Thyroid gland (tissue), 4 donors: ENCODE measurements at regions not wholly inside any gene's neighbourhood (a gene's known extent, or its start where the extent isn't known, plus 50 kb on each side); places are given as distances from the start of the nearest gene placed in this dataset.

ENCODE experiments used
- POLR2A ChIP-seq, 2 donors: fragments of 450-650 bp; IDR thresholded peaks; one replicate each; pipeline ENCODE4 v1.6.1; 2017; ENCODE audit warnings: antibody characterized with exemption in 2 of 2, mild to moderate bottlenecking in 2 of 2, moderate library complexity in 1 of 2
- TF ChIP-seq, protein P1 (sequence below), 6 experiments: fragments of 200-600 bp in 3 of 6; fragments of 450-650 bp in 3 of 6; sonication (generic) in 3 of 6; IDR thresholded peaks; one replicate each; pipeline ENCODE4 v1.5.1; 2016 to 2019; ENCODE audit warnings: antibody characterized with exemption in 6 of 6, mild to moderate bottlenecking in 2 of 6, inconsistent platforms in 1 of 6, moderate library complexity in 1 of 6

DNA sequence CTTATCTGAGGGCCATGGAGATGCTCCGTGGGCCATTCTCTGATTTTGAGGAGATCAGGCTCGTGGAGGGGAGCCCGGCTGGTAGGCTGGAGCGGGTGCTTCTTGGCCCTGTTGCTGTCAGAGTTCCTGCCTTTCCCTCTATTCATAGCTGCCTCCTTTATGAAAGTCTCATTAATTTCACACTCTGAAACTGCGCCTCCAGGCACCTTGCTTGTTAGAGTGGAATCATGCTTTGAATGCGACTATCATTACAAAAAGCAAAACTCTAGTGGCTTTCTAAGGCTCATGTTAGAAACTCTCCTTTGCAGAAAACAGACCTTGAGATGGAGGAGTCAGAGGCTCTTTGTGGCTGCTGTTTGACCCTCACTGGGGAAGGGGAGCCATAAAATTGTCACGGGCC, 131.0 kb upstream of the SNTG2 start:
- TF ChIP-seq POLR2A (IDR thresholded peaks at IDR 0.05) = no peak
- TF ChIP-seq, protein P1, sequence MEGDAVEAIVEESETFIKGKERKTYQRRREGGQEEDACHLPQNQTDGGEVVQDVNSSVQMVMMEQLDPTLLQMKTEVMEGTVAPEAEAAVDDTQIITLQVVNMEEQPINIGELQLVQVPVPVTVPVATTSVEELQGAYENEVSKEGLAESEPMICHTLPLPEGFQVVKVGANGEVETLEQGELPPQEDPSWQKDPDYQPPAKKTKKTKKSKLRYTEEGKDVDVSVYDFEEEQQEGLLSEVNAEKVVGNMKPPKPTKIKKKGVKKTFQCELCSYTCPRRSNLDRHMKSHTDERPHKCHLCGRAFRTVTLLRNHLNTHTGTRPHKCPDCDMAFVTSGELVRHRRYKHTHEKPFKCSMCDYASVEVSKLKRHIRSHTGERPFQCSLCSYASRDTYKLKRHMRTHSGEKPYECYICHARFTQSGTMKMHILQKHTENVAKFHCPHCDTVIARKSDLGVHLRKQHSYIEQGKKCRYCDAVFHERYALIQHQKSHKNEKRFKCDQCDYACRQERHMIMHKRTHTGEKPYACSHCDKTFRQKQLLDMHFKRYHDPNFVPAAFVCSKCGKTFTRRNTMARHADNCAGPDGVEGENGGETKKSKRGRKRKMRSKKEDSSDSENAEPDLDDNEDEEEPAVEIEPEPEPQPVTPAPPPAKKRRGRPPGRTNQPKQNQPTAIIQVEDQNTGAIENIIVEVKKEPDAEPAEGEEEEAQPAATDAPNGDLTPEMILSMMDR (IDR thresholded peaks at IDR 0.05) = no peak
